GM19438 (cell line): ENCODE measurements at regions not wholly inside any gene's neighbourhood (a gene's known extent, or its start where the extent isn't known, plus 50 kb on each side); places are given as distances from the start of the nearest gene placed in this dataset.
"Not testable (repeated sequence)": the region's sequence is repeated elsewhere in the genome, so short reads cannot be mapped to it uniquely, and the experiment has no call there.

Experiments used
- ATAC-seq: cut with Tn5 transposase; IDR thresholded peaks from one replicate; pipeline ENCODE4 v1.9.1; 2021; ENCODE audit warnings: low read depth; ENCODE audit not compliant: unreplicated experiment

DNA sequence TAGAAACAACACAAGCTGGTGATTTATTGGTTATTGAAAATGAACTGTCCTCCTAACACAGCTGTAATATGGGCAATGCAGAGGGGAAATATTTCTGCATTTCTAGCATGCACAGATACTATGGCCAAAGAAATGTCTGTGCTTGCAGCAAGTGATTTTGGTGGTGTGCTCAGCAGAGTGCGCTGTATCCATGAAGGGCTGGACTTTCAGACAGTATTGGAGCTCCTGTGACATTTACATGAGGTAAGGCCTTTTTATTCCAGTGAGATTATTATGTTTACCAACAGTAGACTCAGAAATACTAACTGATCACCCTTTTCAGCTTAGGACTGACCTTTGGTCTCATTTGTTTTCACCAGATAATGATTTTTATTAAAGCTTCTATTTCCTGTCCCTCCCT is 1302.6 kb upstream of the EPHA6 start:
- ATAC-seq = no peak

DNA sequence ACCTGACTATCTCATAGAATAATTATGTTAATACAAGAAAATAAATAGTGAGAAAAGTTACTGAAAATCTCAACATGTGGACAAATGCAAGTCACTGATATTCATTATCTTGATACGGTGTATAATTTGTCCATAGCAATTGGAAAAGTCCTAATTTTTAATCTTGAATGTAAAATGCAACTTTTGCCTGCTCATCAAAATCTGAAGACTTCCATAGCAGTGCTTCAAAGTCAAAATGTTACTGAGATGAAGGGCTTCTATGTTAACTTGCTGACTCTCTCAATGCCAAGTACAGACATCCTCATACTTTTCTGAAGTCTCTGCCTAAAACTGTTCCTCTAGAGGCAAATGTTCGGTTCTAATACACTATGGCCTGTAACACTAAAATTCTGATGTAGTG is 1300.1 kb upstream of the EPHA6 start:
- ATAC-seq = no peak

DNA sequence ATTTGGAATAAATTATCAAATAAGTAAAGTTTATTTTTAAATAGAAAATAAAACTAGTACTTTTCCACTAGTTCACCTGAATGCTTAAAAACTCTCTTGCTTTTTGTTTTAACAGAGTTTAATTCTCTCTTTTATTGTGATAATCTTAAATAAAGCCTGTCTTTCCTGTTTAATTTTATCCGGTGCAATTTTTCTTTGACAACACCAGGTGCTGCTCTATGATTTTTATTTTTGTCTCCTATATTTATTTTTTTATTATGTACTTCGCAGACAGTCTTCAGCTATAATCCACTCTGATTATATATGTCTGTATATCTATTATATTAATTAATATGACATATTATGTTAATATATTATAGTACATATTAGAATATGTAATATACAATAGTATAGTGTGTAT is 1293.0 kb upstream of the EPHA6 start:
- no peak for ATAC-seq

DNA sequence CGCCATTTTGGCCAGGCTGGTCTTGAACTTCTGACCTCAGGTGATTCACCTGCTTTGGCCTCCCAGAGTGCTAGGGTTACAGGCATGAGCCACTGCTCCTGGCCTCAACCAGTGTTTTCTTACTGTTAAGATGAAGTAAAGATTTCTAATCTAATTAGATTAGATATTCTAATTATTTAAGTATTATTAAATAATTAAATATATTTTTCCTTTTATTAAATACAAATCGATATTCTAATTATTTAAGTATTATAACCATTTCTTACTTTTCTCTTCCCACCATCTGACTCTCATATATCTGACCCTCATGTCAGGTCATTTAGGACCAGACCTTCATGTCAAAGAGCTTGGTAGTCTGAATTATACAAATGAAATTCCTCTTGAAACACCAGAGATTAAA is 1291.9 kb upstream of the EPHA6 start:
- ATAC-seq = no peak

DNA sequence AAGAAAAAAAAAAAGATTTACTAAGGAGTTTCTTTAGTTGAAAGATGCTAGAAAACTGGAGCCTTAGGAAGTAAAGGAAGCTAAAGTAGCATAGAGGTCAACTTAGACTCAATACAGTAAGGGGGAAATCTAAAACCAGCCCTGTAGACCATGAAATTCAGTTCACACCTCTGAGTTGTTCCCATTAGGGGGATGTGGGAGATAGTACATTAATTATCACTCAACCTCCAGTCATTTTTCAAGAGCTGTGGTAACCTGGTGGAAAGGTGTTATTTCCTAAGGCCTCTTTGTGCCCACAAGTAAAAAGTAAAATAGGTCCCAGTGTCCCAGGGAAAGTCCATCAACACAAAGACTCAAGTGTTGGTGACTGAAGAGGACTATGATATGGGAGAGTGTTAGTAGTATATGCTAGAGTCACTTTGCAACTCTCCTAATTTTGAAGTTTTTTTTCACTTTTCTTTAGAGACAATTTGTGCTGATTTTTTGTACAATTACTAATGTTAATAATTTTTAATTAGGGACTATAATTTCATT is 1274.4 kb upstream of the EPHA6 start:
- no peak for ATAC-seq

DNA sequence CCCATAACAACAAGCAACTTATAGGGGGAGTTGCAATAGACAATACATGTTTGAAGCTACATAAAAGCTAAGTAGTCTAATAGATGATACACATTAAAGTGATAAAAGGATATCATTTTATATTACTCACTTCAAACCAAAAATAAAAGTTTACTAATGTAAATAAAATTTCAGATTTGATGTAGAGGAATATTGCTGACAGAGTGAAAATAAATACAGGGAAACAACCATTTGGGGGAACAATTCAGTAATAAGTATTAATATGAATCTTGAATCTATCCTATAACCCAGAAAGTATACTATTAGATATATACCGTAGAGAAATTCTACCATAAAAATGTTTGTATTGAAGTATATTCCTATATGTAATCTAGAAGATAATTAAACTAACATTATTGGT is 1248.9 kb upstream of the EPHA6 start:
- ATAC-seq = no peak

DNA sequence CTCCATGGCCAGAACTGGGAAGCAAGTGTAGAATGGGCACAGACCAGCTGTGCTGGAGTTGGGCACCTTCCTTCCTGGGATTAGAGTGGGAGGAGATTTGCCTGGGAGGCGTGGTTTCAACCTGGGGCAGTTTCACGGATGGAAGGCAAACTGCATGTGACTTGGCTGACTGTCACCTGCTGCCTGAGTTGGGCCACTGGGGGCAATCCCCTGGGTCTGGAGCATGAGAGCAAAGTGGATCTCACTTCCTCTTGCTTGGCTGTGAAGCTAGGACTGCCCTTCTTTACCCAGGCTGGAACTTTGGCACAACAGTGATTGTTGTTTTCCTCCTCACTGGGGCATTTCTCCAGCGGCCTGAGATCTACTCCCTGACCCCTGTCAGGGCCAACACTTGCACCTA is 1247.0 kb upstream of the EPHA6 start:
- ATAC-seq = no peak

DNA sequence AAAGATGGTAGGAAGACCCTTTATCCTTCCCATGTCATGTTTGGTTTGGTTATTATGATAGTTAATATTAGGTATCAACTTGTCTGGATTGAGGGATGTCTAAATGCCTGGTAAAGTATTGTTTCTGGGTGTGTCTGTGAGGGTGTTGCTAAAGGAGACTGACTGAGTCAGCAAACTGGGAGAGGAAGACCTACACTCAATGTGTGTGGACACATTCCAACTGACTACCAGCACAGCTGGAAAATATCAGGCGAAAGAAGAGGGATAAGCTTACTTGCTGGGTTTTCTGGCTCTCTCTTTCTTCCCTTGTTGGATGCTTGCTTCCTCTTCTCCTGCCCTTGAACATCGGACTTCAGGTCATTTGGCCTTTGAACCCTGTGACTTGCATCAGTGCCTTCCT is 1227.6 kb upstream of the EPHA6 start:
- ATAC-seq = no peak

DNA sequence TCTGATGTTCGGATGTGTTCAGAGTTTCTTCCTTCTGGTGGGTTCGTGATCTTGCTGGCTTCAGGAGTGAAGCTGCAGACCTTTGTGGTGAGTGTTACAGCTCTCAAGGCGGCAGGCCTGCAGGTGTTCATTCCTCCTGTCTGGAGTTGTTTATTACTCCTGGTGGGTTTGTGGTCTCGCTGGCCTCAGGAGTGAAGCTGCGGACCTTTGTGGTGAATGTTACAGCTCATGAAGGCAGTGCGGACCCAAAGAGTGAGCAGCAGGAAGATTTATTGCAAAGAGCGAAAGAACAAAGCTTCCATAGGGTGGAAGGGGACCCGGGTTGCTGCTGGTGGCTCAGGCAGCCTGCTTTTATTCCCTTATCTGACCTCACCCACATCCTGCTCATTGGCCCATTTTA is 1226.8 kb upstream of the EPHA6 start:
- not testable (repeated sequence) for ATAC-seq

DNA sequence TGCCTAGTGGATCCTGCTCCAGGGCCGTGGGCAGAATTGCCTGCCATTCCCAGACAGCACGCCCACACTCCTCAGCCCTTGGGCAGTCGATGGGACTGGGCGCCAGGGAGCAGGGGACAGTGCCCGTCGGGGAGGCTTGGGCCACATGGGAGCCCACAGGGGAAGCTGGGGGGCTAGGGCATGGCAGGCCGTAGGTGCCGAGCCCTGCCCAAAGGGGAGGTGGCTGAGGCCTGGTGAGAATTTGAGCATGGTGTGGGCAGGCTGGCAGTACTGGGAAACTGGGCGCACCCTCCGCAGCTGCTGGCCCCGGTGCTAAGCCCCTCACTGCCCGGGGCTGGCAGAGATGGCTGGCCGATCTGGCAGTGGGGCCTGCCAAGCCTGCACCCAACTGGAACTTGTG is 1225.9 kb upstream of the EPHA6 start:
- no peak for ATAC-seq

DNA sequence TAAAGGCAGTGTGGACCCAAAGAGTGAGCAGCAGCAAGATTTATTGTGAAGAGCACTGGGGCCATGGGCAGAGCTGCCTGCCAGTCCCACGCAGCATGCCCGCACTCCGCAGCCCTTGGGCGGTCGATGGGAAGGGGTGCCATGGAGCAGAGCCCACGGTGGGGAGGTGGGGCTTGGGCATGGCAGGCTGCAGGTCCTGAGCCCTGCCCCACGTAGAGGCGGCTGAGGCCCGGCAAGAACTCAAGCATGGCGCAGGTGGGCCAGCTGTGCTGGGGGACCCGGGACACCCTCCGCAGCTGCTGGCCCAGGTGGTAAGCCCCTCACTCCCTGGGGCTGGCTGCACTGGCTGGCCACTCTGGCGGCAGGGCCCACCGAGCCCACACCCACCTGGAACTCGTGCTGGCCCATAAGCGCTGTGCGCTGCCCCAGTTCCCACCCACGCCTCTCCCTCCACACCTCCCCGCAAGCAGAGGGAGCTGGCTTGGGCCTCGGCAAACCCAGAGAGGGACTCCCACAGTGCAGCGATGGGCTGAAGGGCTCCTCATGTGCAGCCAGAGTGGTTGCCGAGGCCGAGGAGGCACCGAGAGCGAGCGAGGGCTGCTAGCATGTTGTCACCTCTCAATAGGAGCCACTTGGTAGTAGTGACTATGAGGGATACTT is 1218.8 kb upstream of the EPHA6 start:
- ATAC-seq = no peak

DNA sequence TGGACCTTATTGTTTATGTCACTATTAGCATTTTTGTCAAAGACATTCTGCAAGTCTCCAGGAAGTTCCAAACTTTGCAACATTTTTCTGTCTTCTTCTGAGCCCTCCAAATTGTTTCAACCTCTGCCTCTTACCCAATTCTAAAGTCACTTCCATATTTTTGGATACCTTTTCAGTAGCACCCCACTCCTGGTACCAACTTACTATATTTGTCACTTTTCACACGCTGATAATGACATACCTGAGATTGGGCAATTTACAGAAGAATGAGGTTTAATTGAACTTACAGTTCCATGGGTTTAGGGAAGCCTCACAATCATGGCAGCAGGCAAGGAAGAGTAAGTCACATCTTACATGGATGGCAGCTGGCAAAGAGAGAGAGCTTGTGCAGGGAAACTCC is 1206.5 kb upstream of the EPHA6 start:
- no peak for ATAC-seq

DNA sequence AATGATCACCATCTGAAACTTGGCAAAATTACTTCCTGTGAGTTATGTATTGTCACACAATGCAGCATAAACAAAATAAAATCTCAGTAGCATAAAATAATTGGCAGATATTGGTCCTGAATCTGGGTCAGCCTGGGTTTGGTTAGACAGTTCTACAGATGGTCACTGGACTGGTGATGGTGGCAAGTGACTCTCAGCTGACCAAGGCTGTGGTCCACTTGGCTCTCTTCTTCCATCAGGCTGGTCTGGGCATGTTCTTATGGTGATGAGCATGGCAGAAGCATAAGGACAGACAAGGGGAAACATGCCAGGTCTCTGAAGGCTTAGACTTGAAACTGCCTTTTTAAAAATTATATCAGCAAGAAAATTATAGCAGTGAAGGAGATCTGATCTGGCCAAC is 1205.0 kb upstream of the EPHA6 start:
- ATAC-seq = no peak

DNA sequence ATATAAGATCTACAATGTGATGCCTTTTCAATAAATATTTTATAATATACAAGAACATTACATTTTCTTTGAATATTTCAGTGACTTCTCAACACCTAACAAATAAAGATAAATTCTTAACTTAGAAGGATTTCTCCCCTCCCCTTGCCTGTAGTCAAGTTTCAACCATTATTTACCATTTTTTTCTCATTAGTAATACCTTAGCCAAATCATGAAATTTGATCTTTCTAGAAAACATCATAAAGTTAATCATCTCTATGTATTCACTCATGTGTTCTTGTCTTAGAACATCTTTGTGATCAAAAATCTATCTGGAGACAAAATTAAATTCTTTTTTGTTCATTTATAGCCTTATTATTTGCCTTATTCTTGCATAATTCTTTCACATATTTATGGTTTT is 1201.8 kb upstream of the EPHA6 start:
- no peak for ATAC-seq

DNA sequence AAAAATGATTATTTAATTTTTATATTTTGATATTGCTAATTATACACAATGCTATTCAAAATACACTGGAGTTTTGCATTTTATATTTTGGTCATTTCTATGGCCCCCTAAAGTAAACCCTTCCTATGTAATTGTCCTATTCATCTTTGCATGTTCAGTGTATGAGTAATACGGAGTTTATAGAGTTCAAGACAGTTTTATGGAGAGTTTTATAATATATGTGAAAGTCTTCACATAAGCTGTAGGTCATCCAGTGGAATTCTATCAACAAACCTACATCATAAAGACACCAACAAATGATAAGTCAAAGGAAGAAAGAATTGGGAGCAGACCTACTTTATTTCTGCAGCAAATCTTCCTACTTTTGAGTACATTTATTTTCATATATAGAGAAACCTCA is 1200.4 kb upstream of the EPHA6 start:
- ATAC-seq = no peak

DNA sequence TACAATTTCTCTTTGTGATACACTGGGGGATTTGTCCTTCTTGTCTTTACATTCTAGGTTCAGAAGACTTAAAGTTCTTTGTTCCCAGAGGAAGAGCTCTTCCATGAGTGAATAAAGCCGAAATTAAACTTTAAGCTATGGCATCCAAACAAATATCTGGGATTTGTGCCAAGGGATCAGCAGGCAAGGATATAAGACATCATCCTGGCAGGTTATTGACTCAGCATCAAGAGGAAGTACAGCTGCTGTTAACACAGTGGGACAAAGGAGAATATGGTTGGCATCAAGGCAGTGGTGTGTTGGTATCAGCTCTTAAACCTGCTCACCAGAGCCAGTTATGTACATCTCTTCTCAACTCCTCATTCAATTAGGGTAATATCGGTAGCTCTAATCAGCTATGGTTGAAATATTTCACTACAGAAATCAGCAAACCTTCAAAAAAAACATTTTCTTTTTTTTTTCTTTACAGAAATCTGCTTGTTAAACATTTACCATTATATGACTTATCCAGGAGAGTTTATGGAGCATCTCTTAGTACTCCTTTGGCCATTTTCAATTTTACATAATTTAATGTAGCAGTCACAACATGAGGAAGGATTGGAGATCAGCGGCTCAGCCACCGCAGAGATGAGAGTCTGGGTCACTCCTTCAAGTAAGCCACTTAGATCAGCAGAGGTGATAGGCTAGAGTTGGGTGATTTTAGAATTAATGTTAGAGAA is 1198.6 kb upstream of the EPHA6 start:
- no peak for ATAC-seq

DNA sequence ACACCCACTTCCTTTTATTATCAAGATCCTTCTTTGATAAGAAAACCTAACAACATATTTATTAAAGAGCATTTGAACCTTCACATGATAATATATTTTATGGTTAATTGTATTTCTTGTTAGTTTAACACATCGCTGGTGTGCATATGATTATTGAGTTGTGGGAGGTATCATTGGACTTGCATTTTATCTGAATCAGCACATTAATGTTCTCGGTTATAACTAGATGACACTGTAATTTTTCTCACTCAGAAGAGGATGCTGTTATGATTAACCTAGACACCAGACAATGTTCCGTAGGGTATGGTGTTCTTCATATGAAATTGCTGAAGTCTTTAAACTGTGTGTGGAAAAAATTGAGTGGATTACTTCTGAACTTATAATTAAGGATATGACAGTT is 1188.3 kb upstream of the EPHA6 start:
- ATAC-seq = no peak

DNA sequence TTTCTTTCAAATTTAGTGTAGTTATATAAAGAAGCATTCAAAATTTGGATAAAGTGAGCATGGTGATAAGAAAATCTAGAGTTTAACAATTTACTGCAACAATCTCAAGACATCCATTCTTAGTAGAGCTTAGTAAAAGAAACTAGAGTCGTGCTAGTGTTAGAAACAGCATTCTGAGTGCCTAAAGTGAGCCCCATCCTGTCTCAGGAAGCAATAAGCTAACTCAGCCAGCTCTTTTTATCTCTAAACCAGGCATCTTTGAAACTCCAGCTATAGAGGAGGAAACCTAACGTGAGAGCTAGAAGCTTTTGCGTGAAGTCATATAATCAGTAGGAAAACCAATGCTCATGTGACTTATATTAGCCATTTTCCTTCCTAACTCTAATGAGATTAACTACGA is 1187.1 kb upstream of the EPHA6 start:
- no peak for ATAC-seq

DNA sequence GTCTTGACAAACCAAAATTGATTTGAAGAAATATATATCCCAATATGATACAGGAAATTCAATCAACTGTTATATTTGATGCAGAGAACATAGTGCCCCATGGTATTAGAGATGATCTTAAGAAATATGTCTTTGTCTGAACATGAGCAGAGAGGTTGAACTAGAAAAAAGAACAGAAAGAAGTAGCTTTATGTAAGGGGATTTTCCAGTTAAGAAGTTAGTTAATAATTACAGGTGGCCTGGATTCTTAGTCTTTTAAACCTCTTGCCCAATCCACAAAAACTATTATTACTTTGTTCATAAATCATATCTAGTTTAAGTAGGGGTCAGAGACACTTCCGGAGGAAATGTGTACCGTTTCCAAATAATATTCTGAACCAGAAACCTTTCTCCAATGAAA is 1186.7 kb upstream of the EPHA6 start:
- no peak for ATAC-seq

DNA sequence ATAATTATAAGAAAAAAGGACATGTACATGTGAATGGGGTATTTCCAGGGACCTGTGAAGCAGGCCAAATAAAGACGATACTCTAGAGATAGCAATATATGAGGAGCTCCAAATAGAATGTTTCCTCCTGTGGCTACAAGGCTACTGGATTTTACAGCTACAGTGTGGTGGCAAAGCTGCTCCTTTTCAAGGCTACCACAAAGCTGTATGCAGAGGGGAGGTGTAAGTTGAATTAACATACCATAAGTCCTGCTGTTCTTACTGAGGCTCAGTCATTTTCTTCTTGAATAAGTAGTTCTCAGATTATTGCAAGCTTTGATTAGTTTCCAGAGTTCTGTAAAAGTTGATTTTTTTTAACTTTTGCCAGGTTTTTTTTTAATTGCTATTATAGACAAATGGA is 1184.6 kb upstream of the EPHA6 start:
- ATAC-seq = no peak

DNA sequence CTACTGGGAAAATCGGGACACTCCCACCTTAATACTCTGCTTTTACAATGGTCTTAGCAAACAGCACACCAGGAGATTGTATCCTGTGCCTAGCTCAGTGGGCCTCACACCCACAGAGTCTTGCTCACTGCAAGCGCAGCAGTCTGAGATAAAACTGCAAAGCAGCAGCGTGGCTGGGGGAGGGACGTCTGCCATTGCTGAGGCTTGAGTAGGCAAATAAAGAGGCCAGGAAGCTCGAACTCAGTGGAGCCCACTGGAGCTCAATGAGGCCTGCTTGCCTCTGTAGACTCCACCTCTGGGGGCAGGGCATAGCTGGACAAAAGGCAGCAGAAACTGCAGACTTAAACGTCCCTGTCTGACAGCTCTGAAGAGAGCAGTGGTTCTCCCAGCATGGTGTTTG is 1169.1 kb upstream of the EPHA6 start:
- no peak for ATAC-seq

DNA sequence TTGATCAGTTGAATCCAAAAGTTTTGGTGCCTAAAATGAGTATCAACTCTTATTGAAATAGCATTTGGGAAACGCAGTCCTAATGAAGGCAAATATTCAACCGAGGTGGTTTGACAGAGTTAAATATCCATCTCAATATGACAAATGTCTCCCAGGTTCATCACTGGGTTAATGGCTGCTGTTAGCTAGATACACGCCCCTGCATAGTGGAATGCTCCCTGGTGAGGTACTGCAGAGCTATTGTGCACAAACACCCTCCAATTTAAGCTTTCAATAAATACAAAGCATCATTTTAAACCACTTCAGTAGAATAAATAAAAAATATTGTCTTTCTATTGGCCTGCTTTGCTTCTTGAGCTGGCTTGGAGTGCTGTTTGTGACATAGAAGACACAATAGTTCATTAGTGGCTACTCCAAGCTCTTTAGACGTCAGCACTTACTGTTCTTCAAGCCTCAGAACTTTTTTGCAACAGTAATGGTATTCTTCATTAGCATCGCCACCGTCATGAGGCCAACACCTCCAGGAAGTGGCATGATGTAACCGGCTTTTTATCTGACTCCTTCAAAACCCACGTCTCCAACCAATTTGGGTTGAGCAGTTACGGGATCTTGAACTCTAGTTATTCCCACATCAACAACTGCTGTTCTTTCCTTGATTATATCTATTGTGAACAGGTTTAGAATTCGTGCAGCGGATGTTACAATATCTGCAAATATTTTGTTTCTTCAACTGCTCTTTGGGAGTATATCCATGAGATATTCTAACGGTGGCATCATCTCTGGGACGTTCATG is 1159.6 kb upstream of the EPHA6 start:
- no peak for ATAC-seq
